Astrocyte of the spinal cord (primary cell): ENCODE measurements at regions not wholly inside any gene's neighbourhood (a gene's known extent, or its start where the extent isn't known, plus 50 kb on each side); places are given as distances from the start of the nearest gene placed in this dataset.

Experiments
- DNase-seq: peaks from one replicate; pipeline ENCODE4 v3.0.0; 2011; ENCODE audit warnings: low read depth, low spot score
- H3K4me3 ChIP-seq: 2 replicates; pipeline ENCODE4 v1.5.1; 2011; ENCODE audit warnings: low read depth, mild to moderate bottlenecking, low read length, moderate library complexity
- CTCF ChIP-seq: IDR thresholded peaks from 2 replicates; pipeline ENCODE4 v1.5.1; 2012; ENCODE audit warnings: low read depth, mild to moderate bottlenecking, low read length, inconsistent platforms
- in situ Hi-C: cut with HindIII; loops from 2 replicates; pipeline ENCODE4 v1.10.0; 2017; ENCODE audit warnings: low sequenced_read_pairs

GRCh38 chr10:107232013-107232412 lies 67.5 kb upstream of the SORCS1 start:
- no peak overlapping the region for H3K4me3 ChIP-seq
- in situ Hi-C loops = no loop called here
- no peak for TF ChIP-seq CTCF
- no peak for DNase-seq

- TF ChIP-seq CTCF = no peak
- no peak for DNase-seq
- in situ Hi-C loops = no loop called here
- no peak overlapping the region for H3K4me3 ChIP-seq
Measured at GRCh38 chr10:107230887-107231286, 66.4 kb upstream of the SORCS1 start.

GRCh38 chr10:107215681-107216080 lies 51.2 kb upstream of the SORCS1 start:
- in situ Hi-C loops = no loop called here
- H3K4me3 ChIP-seq = no peak overlapping the region
- no peak for TF ChIP-seq CTCF
- DNase-seq = no peak
